ENCODE measurements at regions not wholly inside any gene's neighbourhood (a gene's known extent, or its start where the extent isn't known, plus 50 kb on each side); places are given as distances from the start of the nearest gene placed in this dataset.
"Not testable (repeated sequence)": the region's sequence is repeated elsewhere in the genome, so short reads cannot be mapped to it uniquely, and the experiment has no call there.

- DNase-seq (ENCODE audit: low read depth), result no peak
- TF ChIP-seq, protein P1, sequence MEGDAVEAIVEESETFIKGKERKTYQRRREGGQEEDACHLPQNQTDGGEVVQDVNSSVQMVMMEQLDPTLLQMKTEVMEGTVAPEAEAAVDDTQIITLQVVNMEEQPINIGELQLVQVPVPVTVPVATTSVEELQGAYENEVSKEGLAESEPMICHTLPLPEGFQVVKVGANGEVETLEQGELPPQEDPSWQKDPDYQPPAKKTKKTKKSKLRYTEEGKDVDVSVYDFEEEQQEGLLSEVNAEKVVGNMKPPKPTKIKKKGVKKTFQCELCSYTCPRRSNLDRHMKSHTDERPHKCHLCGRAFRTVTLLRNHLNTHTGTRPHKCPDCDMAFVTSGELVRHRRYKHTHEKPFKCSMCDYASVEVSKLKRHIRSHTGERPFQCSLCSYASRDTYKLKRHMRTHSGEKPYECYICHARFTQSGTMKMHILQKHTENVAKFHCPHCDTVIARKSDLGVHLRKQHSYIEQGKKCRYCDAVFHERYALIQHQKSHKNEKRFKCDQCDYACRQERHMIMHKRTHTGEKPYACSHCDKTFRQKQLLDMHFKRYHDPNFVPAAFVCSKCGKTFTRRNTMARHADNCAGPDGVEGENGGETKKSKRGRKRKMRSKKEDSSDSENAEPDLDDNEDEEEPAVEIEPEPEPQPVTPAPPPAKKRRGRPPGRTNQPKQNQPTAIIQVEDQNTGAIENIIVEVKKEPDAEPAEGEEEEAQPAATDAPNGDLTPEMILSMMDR (conservative IDR thresholded peaks at IDR 0.05; ENCODE audit: low read length), result no peak
- H3K4me3 ChIP-seq (ENCODE audit: low read length), result no peak overlapping the region
These were observed 621.1 kb upstream of the LRFN5 start for GRCh38 chr14:40985584-40985983.

DNA sequence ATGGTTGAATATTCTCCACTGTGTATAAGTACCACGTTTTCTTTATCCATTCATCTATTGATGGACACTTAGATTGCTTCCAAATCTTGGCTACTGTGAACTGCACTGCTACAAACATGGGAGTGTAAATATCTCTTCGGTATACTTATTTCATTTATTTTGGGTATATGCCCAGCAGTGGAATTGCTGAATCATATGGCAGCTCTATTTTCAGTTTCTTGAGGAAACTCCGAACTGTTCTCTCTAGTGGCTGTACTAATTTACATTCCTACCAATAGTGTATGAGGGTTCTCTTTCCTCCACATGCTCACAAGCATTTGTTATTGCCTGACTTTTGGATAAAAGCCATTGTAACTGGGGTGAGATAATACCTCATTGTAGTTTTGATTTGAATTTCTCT, 623.1 kb upstream of the LRFN5 start:
- no peak overlapping the region for H3K4me3 ChIP-seq (ENCODE audit: low read length)
- no peak for DNase-seq (ENCODE audit: low read depth)
- TF ChIP-seq, protein P1 (conservative IDR thresholded peaks at IDR 0.05; ENCODE audit: low read length), result no peak

GRCh38 chr14:40981247-40981646, 625.4 kb upstream of the LRFN5 start:
- TF ChIP-seq, protein P1 (conservative IDR thresholded peaks at IDR 0.05; ENCODE audit: low read length), result no peak
- no peak for DNase-seq (ENCODE audit: low read depth)
- H3K4me3 ChIP-seq (ENCODE audit: low read length), result no peak overlapping the region

DNA sequence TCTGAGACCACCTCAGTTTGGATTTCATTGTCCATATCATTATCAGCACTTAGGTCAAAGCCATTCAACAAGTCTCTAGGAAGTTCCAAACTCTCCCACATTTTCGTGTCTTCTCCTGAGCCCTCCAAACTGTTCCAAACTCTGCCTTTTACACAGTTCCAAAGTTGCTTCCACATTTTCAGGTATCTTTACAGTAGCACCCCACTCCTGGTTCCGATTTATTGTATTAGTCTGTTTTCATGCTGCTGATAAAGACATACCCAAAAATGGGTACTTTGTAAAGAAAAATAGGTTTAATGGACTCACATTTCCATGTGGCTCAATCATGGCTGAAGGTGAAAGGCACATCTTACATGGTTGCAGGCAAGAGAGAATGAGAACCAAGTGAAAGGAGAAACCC, 646.4 kb upstream of the LRFN5 start:
- H3K4me3 ChIP-seq (ENCODE audit: low read length); DNase-seq (ENCODE audit: low read depth): not testable (repeated sequence)

- TF ChIP-seq, protein P1 (conservative IDR thresholded peaks at IDR 0.05; ENCODE audit: low read length), result no peak
- H3K4me3 ChIP-seq (ENCODE audit: low read length), result no peak overlapping the region
- no peak for DNase-seq (ENCODE audit: low read depth)
These were observed 651.6 kb upstream of the LRFN5 start for GRCh38 chr14:40955131-40955505.

- not testable (repeated sequence) for H3K4me3 ChIP-seq (ENCODE audit: low read length); DNase-seq (ENCODE audit: low read depth)
These were observed 652.1 kb upstream of the LRFN5 start for GRCh38 chr14:40954448-40955130.

DNA sequence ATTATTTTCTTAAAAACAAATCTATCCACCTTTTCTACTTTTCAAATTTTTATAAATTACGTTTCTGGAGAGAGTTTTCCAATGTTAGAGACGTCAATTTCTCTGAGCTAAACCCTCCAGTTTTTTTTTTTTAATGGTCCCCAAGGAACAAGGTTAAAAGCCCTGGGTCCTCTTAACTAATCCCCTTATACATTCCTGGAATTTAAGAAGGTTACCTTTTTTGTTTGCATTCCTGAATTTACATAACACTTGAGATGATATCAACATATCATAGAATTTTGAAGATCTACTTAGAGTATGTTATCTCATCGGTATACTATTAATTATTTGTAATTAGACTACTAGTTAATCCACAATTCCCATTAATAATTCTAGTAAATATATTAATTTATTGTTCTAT, 662.2 kb upstream of the LRFN5 start:
- DNase-seq (ENCODE audit: low read depth), result no peak
- H3K4me3 ChIP-seq (ENCODE audit: low read length), result no peak overlapping the region
- TF ChIP-seq, protein P1 (conservative IDR thresholded peaks at IDR 0.05; ENCODE audit: low read length), result no peak

DNA sequence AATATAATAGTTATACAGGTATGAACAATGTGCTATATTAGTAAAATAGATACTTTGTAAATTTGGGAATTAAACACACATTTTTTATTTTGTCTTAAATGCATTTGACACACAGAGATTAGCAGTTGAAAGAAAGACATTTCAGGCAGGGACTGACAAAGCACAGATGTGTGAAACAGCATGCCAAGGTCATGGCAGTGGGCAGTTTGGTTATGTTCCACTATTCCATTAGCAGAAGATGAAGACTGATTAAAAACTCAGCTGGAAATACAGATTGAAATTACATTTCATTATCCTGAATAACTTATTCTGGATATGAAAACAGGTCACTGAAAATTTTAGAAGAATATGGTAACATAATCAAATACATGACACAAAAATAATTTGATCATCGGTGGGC, 669.8 kb upstream of the LRFN5 start:
- TF ChIP-seq, protein P1 (conservative IDR thresholded peaks at IDR 0.05; ENCODE audit: low read length), result no peak
- no peak for DNase-seq (ENCODE audit: low read depth)
- H3K4me3 ChIP-seq (ENCODE audit: low read length), result no peak overlapping the region

Data from AG10803 (cell line).